DOHH2 (cell line): ENCODE measurements at regions not wholly inside any gene's neighbourhood (a gene's known extent, or its start where the extent isn't known, plus 50 kb on each side); places are given as distances from the start of the nearest gene placed in this dataset.

Source experiments
- H3F3A ChIP-seq: fragments of 200-600 bp; sonication (generic), shearing (Covaris generic); 2 replicates; pipeline ENCODE4 v1.6.0; 2016; ENCODE audit warnings: antibody characterized with exemption, mild to moderate bottlenecking; ENCODE audit not compliant: control insufficient read depth, insufficient read depth
- H3K27ac ChIP-seq: fragments of 200-600 bp; sonication (generic); 2 replicates; pipeline ENCODE4 v1.5.1; 2014; ENCODE audit warnings: low read depth, mild to moderate bottlenecking, low read length, moderate library complexity
- H3K27me3 ChIP-seq: fragments of 200-600 bp; sonication (generic); 2 replicates; pipeline ENCODE4 v1.6.1; 2014; ENCODE audit warnings: mild to moderate bottlenecking, low read length, mixed read lengths; ENCODE audit not compliant: control insufficient read depth
- H3K36me3 ChIP-seq: fragments of 200-600 bp; sonication (generic); 2 replicates; pipeline ENCODE4 v1.6.1; 2014; ENCODE audit warnings: mild to moderate bottlenecking, low read length, moderate library complexity, mixed read lengths; ENCODE audit not compliant: control insufficient read depth
- H3K4me1 ChIP-seq: fragments of 200-600 bp; sonication (generic); 2 replicates; pipeline ENCODE4 v1.6.1; 2014; ENCODE audit warnings: mild to moderate bottlenecking, low read length, mixed read lengths; ENCODE audit not compliant: control insufficient read depth
- H3K4me2 ChIP-seq: fragments of 200-600 bp; sonication (generic); 2 replicates; pipeline ENCODE4 v1.6.0; 2014; ENCODE audit warnings: mild to moderate bottlenecking, low read length, moderate library complexity
- H3K4me3 ChIP-seq: fragments of 200-600 bp; sonication (generic); 2 replicates; pipeline ENCODE4 v1.5.1; 2014; ENCODE audit warnings: mild to moderate bottlenecking, low read length, mixed read lengths
- H3K79me2 ChIP-seq: fragments of 200-600 bp; sonication (generic); 2 replicates; pipeline ENCODE4 v1.6.1; 2014; ENCODE audit warnings: mild to moderate bottlenecking, low read length, mixed read lengths; ENCODE audit not compliant: control insufficient read depth
- H3K9me2 ChIP-seq: fragments of 200-600 bp; sonication (generic); replicated peaks from 2 replicates; pipeline ENCODE4 v1.6.1; 2014; ENCODE audit warnings: mild to moderate bottlenecking, low read length, mixed read lengths; ENCODE audit not compliant: control insufficient read depth
- H3K9me3 ChIP-seq: fragments of 200-600 bp; sonication (generic); 2 replicates; pipeline ENCODE4 v1.6.1; 2014; ENCODE audit warnings: antibody characterized with exemption, low read length, mixed read lengths; ENCODE audit not compliant: control insufficient read depth, insufficient read depth
- H4K20me1 ChIP-seq: fragments of 200-600 bp; sonication (generic); 2 replicates; pipeline ENCODE4 v1.6.0; 2014; ENCODE audit warnings: low read depth, mild to moderate bottlenecking, antibody characterized with exemption, low read length, moderate library complexity; ENCODE audit not compliant: control insufficient read depth, insufficient read depth
- EZH2phosphoT487 ChIP-seq: fragments of 200-600 bp; sonication (generic); IDR thresholded peaks from 2 replicates; pipeline ENCODE4 v1.6.1; 2017; ENCODE audit warnings: borderline replicate concordance, mild to moderate bottlenecking, antibody characterized with exemption, low read length, moderate library complexity, mixed read lengths
- TF ChIP-seq, protein P1 (sequence below): fragments of 200-600 bp; sonication (generic); IDR thresholded peaks from one replicate; pipeline ENCODE4 v1.5.1; 2014; ENCODE audit warnings: antibody characterized with exemption, mild to moderate bottlenecking, low read depth, low read length; ENCODE audit not compliant: poor library complexity, severe bottlenecking

DNA sequence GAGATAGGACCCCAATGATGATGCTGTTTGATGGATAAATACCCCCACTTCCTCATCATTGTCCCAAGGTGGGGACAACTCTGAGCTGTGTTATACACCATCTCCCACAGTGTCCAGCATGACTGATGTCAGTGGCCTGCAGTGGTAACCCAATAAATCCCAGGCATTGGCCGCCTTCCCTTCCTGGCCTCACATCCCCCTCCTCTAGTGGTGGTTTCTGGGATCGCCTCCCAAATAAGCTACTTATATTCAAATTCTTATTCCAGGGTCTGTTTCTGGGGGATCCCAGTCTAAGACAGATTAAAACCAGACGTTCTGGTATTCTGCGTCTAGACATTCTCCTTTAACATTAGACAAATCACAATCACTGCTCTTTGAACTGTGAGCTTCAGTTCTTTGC is 90.6 kb downstream of the SCP2D1 start:
- no peaks in the 10 kb centered on the region for H3F3A ChIP-seq
- H3K27ac ChIP-seq: no peak overlapping the region
- TF ChIP-seq EZH2phosphoT487: no peak
- TF ChIP-seq, protein P1, sequence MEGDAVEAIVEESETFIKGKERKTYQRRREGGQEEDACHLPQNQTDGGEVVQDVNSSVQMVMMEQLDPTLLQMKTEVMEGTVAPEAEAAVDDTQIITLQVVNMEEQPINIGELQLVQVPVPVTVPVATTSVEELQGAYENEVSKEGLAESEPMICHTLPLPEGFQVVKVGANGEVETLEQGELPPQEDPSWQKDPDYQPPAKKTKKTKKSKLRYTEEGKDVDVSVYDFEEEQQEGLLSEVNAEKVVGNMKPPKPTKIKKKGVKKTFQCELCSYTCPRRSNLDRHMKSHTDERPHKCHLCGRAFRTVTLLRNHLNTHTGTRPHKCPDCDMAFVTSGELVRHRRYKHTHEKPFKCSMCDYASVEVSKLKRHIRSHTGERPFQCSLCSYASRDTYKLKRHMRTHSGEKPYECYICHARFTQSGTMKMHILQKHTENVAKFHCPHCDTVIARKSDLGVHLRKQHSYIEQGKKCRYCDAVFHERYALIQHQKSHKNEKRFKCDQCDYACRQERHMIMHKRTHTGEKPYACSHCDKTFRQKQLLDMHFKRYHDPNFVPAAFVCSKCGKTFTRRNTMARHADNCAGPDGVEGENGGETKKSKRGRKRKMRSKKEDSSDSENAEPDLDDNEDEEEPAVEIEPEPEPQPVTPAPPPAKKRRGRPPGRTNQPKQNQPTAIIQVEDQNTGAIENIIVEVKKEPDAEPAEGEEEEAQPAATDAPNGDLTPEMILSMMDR: no peak
- no peaks in the 10 kb centered on the region for H3K36me3 ChIP-seq
- H4K20me1 ChIP-seq: no peaks in the 10 kb centered on the region
- no peaks in the 10 kb centered on the region for H3K79me2 ChIP-seq
- H3K4me1 ChIP-seq: no peaks in the 10 kb centered on the region
- no peaks in the 10 kb centered on the region for H3K9me3 ChIP-seq
- H3K4me3 ChIP-seq: no peak overlapping the region
- no peaks in the 10 kb centered on the region for H3K9me2 ChIP-seq
- H3K27me3 ChIP-seq: no peaks in the 10 kb centered on the region
- H3K4me2 ChIP-seq: no peak overlapping the region

DNA sequence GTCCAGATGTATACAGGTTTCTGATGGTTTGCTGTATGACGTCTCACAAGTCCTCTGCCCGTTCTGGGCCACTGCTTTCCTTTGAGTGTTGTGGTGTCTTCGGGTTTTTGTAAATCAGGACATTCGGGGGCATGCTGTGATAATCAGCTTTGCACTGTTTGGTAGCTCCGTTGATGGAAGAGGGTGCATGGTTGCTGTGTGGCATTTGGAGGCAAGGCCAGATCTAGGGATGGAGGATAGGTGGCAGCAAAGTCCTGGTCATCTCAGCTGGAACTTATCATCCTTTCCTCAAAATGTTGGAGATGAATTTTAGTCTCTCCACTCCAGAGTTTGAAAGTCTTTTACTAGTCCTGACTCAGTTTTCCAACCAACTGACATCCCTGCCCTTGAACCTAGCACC is 91.0 kb downstream of the SCP2D1 start:
- no peak overlapping the region for H3K4me3 ChIP-seq

DNA sequence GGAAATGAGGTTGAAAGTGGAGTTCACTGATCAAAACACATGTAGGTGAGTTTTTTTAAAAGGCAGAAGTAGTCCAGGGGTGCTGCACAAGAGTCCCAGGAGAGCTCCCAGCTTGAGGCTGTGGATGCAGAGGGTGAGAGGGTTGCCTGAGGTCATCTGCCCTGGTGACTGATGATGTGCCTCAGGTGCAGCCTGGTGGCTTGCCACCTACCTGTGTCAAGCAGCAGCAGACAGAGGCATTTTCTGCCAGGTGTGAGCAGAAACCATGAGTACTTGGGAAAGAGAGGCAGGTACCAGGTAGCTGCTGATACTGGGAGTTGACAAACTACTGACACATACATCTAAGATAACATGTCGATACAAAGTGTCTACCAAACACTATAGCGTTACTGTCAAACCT is 92.5 kb downstream of the SCP2D1 start:
- TF ChIP-seq, protein P1: no peak
- TF ChIP-seq EZH2phosphoT487: no peak
- Histone ChIP-seq H3K27ac (no peak overlapping the region), H3K79me2 (no peaks in the 10 kb centered on the region), H3K9me2 (no peaks in the 10 kb centered on the region), H3K27me3 (no peaks in the 10 kb centered on the region), H3K4me3 (no peak overlapping the region), H3K4me1 (no peaks in the 10 kb centered on the region), H4K20me1 (no peaks in the 10 kb centered on the region), H3F3A (no peaks in the 10 kb centered on the region), H3K9me3 (no peaks in the 10 kb centered on the region), H3K36me3 (no peaks in the 10 kb centered on the region), H3K4me2 (no peak overlapping the region)

More for the DNA sequence above, 91.0 kb downstream of the SCP2D1 start:
- Histone ChIP-seq H3K4me2 (no peak overlapping the region), H3K9me2 (no peaks in the 10 kb centered on the region), H3K79me2 (no peaks in the 10 kb centered on the region), H3F3A (no peaks in the 10 kb centered on the region), H3K27ac (no peak overlapping the region), H3K27me3 (no peaks in the 10 kb centered on the region), H3K9me3 (no peaks in the 10 kb centered on the region), H4K20me1 (no peaks in the 10 kb centered on the region), H3K4me1 (no peaks in the 10 kb centered on the region), H3K36me3 (no peaks in the 10 kb centered on the region)
- TF ChIP-seq EZH2phosphoT487: no peak
- TF ChIP-seq, protein P1: no peak

DNA sequence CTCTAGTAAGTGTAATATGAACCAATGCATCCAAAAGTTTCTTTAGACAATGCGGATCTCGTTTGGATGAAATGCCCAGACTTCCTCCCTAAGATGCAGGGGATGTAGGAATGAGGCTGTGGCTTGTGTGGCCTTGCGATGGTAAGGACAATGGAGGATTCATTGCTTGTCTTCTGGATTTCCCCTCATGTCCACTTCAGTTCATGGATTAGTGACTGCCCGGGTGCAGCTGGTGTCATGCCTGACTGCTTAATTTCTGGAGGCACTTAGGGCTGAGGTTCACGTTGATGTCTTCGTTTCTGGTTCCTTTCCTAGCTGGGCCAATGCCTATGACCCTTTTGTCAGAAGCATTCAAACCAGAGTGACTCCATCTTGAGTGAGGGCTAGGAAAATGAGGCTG is 93.8 kb downstream of the SCP2D1 start:
- H3K9me3 ChIP-seq: no peaks in the 10 kb centered on the region
- no peak overlapping the region for H3K27ac ChIP-seq
- H3K27me3 ChIP-seq: no peaks in the 10 kb centered on the region
- H3F3A ChIP-seq: no peaks in the 10 kb centered on the region
- H3K4me2 ChIP-seq: no peak overlapping the region
- no peaks in the 10 kb centered on the region for H3K4me1 ChIP-seq
- no peaks in the 10 kb centered on the region for H3K79me2 ChIP-seq
- no peaks in the 10 kb centered on the region for H4K20me1 ChIP-seq
- no peaks in the 10 kb centered on the region for H3K9me2 ChIP-seq
- H3K36me3 ChIP-seq: no peaks in the 10 kb centered on the region
- TF ChIP-seq EZH2phosphoT487: no peak
- TF ChIP-seq, protein P1: no peak
- no peak overlapping the region for H3K4me3 ChIP-seq
